Liver (tissue), 8 donors: ENCODE measurements at regions not wholly inside any gene's neighbourhood (a gene's known extent, or its start where the extent isn't known, plus 50 kb on each side); places are given as distances from the start of the nearest gene placed in this dataset.

Source experiments
- DNase-seq: peaks from one replicate; pipeline ENCODE4 v3.0.0-alpha.2; 2017; ENCODE audit warnings: low spot score
- H3K27ac ChIP-seq, 2 donors: one replicate each; pipeline ENCODE4 v1.7.0; 2013; ENCODE audit warnings: inconsistent platforms in 2 of 2, low read length in 2 of 2, control low read depth in 1 of 2, low read depth in 1 of 2, mild to moderate bottlenecking in 1 of 2
- H3K27me3 ChIP-seq, 4 donors: one replicate each; pipeline versions ENCODE4 v1.6.1 to v1.7.0; 2013; ENCODE audit warnings: low read length in 3 of 4, inconsistent platforms in 1 of 4, mild to moderate bottlenecking in 1 of 4, moderate library complexity in 1 of 4; ENCODE audit not compliant: control insufficient read depth in 4 of 4, insufficient read depth in 4 of 4
- H3K36me3 ChIP-seq, 4 donors: one replicate each; pipeline versions ENCODE4 v1.6.1 to v1.7.0; 2013; ENCODE audit warnings: low read length in 3 of 4, mild to moderate bottlenecking in 3 of 4, low read depth in 1 of 4, moderate library complexity in 1 of 4; ENCODE audit not compliant: control insufficient read depth in 4 of 4, insufficient read depth in 3 of 4
- H3K4me1 ChIP-seq, 4 donors: one replicate each; pipeline versions ENCODE4 v1.6.1 to v1.7.0; 2013; ENCODE audit warnings: low read length in 3 of 4, mild to moderate bottlenecking in 3 of 4, moderate library complexity in 1 of 4; ENCODE audit not compliant: control insufficient read depth in 4 of 4, insufficient read depth in 4 of 4
- H3K4me3 ChIP-seq, 3 donors: one replicate each; pipeline versions ENCODE4 v1.6.1 to v1.7.0; 2013; ENCODE audit warnings: low read length in 3 of 3, control low read depth in 1 of 3, low read depth in 1 of 3, mild to moderate bottlenecking in 1 of 3
- H3K9ac ChIP-seq, 2 donors: one replicate each; pipeline ENCODE4 v1.7.0; 2013; ENCODE audit warnings: low read length in 2 of 2, mild to moderate bottlenecking in 2 of 2, moderate library complexity in 2 of 2, control low read depth in 1 of 2, low read depth in 1 of 2
- H3K9me3 ChIP-seq, 4 donors: one replicate each; pipeline versions ENCODE4 v1.6.1 to v1.7.0; 2013; ENCODE audit warnings: low read length in 3 of 4; ENCODE audit not compliant: control insufficient read depth in 4 of 4
- ATF3 ChIP-seq: IDR thresholded peaks from 2 replicates; pipeline ENCODE4 v1.6.1; 2016; ENCODE audit warnings: antibody characterized with exemption
- EGR1 ChIP-seq, 2 donors: IDR thresholded peaks; 2 replicates each; pipeline ENCODE4 v1.6.1; 2016 to 2018; ENCODE audit warnings: antibody characterized with exemption in 2 of 2, low read depth in 2 of 2
- FOXA1 ChIP-seq: IDR thresholded peaks from 2 replicates; pipeline ENCODE4 v1.6.1; 2016; ENCODE audit warnings: antibody characterized with exemption
- FOXA2 ChIP-seq: IDR thresholded peaks from 2 replicates; pipeline ENCODE4 v1.6.1; 2016; ENCODE audit warnings: antibody characterized with exemption
- GABPA ChIP-seq, 2 donors: IDR thresholded peaks in 1 of 2; conservative IDR thresholded peaks in 1 of 2; 2 replicates each; pipeline ENCODE4 v1.6.1; 2016; ENCODE audit warnings: antibody characterized with exemption in 2 of 2, mild to moderate bottlenecking in 1 of 2, moderate library complexity in 1 of 2
- HNF4A ChIP-seq, 2 donors: conservative IDR thresholded peaks; 2 replicates each; pipeline ENCODE4 v1.6.1; 2016; ENCODE audit warnings: antibody characterized with exemption in 2 of 2, mild to moderate bottlenecking in 2 of 2
- HNF4G ChIP-seq: IDR thresholded peaks from 2 replicates; pipeline ENCODE4 v1.6.1; 2016; ENCODE audit warnings: antibody characterized with exemption
- JUND ChIP-seq, 2 donors: IDR thresholded peaks; 2 replicates each; pipeline ENCODE4 v1.6.1; 2016; ENCODE audit warnings: antibody characterized with exemption in 2 of 2
- NR2F2 ChIP-seq: IDR thresholded peaks from 2 replicates; pipeline ENCODE4 v1.6.1; 2016; ENCODE audit warnings: antibody characterized with exemption
- RAD21 ChIP-seq, 2 donors: IDR thresholded peaks; 2 replicates each; pipeline ENCODE4 v1.6.1; 2016; ENCODE audit warnings: antibody characterized with exemption in 2 of 2, mild to moderate bottlenecking in 2 of 2
- SP1 ChIP-seq: IDR thresholded peaks from 2 replicates; pipeline ENCODE4 v1.6.1; 2018; ENCODE audit warnings: antibody characterized with exemption, mild to moderate bottlenecking
- TAF1 ChIP-seq: conservative IDR thresholded peaks from 2 replicates; pipeline ENCODE4 v1.6.1; 2016; ENCODE audit warnings: antibody characterized with exemption, mild to moderate bottlenecking
- YY1 ChIP-seq: IDR thresholded peaks from 2 replicates; pipeline ENCODE4 v1.6.1; 2016; ENCODE audit warnings: antibody characterized with exemption, mild to moderate bottlenecking
- WGBS: extraction: QIAGEN DNeasy Blood & Tissue Kit; methylation state at CpG from one replicate; pipeline ENCODE4 v1.1.7; 2013; 5-methylcytosine and 5-hydroxymethylcytosine counted together
- TF ChIP-seq, protein P1 (sequence below): fragments of 150-350 bp; IDR thresholded peaks from 2 replicates; pipeline ENCODE4 v1.5.1; 2017; ENCODE audit warnings: improper control_type of control experiment, low read depth, low read length; ENCODE audit not compliant: missing input control
- TF ChIP-seq, protein P2 (sequence below): IDR thresholded peaks from 2 replicates; pipeline ENCODE4 v1.6.1; 2016; ENCODE audit warnings: antibody characterized with exemption
- donor health status: healthy.
- donor health status: healthy.
- donor health status: healthy.
- donor health status: healthy.
- donor health status: healthy.

DNA sequence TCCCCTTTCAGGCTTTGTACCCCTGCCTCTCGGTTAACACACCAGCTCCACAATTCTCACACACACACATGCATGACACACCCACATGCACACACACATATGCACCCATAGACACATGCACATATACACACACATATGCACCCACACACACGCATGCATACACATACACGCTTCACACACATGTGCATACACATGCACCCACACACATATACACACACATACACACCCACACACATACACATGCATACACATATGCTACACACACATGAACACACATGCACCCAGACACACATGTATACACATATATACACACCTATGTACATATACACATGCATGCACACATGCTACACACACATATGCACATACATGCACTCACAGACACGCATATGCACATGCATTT is 61.7 kb upstream of the SLC25A33 start (continued):
- TF ChIP-seq, protein P1, sequence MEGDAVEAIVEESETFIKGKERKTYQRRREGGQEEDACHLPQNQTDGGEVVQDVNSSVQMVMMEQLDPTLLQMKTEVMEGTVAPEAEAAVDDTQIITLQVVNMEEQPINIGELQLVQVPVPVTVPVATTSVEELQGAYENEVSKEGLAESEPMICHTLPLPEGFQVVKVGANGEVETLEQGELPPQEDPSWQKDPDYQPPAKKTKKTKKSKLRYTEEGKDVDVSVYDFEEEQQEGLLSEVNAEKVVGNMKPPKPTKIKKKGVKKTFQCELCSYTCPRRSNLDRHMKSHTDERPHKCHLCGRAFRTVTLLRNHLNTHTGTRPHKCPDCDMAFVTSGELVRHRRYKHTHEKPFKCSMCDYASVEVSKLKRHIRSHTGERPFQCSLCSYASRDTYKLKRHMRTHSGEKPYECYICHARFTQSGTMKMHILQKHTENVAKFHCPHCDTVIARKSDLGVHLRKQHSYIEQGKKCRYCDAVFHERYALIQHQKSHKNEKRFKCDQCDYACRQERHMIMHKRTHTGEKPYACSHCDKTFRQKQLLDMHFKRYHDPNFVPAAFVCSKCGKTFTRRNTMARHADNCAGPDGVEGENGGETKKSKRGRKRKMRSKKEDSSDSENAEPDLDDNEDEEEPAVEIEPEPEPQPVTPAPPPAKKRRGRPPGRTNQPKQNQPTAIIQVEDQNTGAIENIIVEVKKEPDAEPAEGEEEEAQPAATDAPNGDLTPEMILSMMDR = no peak
- TF ChIP-seq TAF1 (no peak), SP1 (no peak), HNF4A (conservative IDR thresholded peaks at IDR 0.05) (no peak)

DNA sequence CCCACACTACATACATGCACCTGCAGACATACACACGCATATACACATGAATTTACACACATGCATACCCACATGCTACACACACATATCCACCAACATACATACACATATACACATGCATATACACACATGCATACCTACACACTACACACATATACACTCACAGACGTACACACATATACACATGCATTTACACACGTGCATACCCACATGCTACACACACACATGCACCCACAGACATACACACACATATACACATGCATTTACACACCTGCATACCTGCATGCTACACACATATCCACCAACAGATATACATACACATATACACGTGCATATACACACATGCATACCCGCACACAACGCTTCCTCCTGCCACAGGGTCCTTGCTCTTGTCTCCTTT is 61.2 kb upstream of the SLC25A33 start:
- TF ChIP-seq HNF4G (no peak), TAF1 (no peak), FOXA1 (no peak), JUND (IDR thresholded peaks at IDR 0.05) (no peak), EGR1 (IDR thresholded peaks at IDR 0.05; ENCODE audit: low read depth in 2 of 2) (no peak), HNF4A (conservative IDR thresholded peaks at IDR 0.05) (no peak), SP1 (no peak), RAD21 (IDR thresholded peaks at IDR 0.05) (no peak), YY1 (no peak), ATF3 (no peak), NR2F2 (no peak), GABPA (IDR thresholded peaks at IDR 0.05 in 1 of 2, conservative IDR thresholded peaks at IDR 0.05 in 1 of 2) (no peak), FOXA2 (no peak)
- TF ChIP-seq, protein P2, sequence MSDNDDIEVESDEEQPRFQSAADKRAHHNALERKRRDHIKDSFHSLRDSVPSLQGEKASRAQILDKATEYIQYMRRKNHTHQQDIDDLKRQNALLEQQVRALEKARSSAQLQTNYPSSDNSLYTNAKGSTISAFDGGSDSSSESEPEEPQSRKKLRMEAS = no peak
- TF ChIP-seq, protein P1 = no peak
- H3K36me3 ChIP-seq = no peaks in the 10 kb centered on the region
- no peak overlapping the region for H3K4me3 ChIP-seq
- no peaks in the 10 kb centered on the region for H3K27me3 ChIP-seq
- 94% methylated on average over 6 of the region's 6 CpGs for WGBS
- no peak for DNase-seq
- H3K27ac ChIP-seq = no peak overlapping the region
- no peaks in the 10 kb centered on the region for H3K9me3 ChIP-seq
- no peak overlapping the region for H3K9ac ChIP-seq
- peaks cover 0 to 6% (median 4%) of the 10 kb centered on the region in 4 donors for H3K4me1 ChIP-seq

DNA sequence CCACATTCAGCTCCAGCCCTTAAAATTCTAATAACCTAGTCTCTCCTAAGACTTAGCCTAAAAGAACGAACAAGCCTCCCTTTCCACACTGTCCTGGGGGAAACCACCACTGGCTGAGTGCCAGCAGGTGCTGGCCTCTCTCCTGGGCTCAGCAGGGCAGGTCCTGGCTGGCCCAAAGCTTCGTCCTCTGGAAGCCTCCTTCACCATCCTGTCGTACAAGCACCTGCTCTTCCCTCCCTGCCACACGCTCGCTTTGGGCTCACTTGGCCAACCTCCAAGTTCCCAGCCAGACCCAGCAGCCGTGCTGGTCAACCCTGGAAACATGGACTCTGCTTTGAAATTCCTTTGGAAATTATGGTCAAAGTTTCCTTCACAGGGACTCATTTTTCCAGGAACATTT is 58.2 kb upstream of the SLC25A33 start:
- no peak overlapping the region for H3K4me3 ChIP-seq
- TF ChIP-seq SP1 = no peak
- TF ChIP-seq, protein P2 = no peak
- TF ChIP-seq FOXA2 = no peak
- WGBS = 76% methylated on average over 6 of the region's 6 CpGs
- no peaks in the 10 kb centered on the region for H3K9me3 ChIP-seq
- no peak overlapping the region for H3K27ac ChIP-seq
- no peaks in the 10 kb centered on the region for H3K36me3 ChIP-seq
- no peak overlapping the region for H3K9ac ChIP-seq
- peaks cover 0 to 8% (median 5%) of the 10 kb centered on the region in 4 donors for H3K4me1 ChIP-seq
- no peaks in the 10 kb centered on the region for H3K27me3 ChIP-seq
- no peak for DNase-seq
